Activated naive CD8-positive, alpha-beta T cell treated with anti-CD3 and anti-CD28 coated beads for 36 hours (primary cell): ENCODE measurements at regions not wholly inside any gene's neighbourhood (a gene's known extent, or its start where the extent isn't known, plus 50 kb on each side); places are given as distances from the start of the nearest gene placed in this dataset.
A peak's percentile ranks its signal among the peaks of the same experiment; 100 is the strongest.

Experiments
- DNase-seq: peaks from one replicate; pipeline ENCODE4 v3.0.0; 2021
- H3K27ac Mint-ChIP-seq: one replicate; pipeline ENCODE4 v1.8.0; 2022; ENCODE audit warnings: mild to moderate bottlenecking, moderate library complexity, mixed read lengths
- H3K27me3 Mint-ChIP-seq: one replicate; pipeline ENCODE4 v1.8.0; 2022; ENCODE audit warnings: mild to moderate bottlenecking, mixed read lengths
- H3K36me3 Mint-ChIP-seq: one replicate; pipeline ENCODE4 v1.8.0; 2021; ENCODE audit warnings: mild to moderate bottlenecking, mixed read lengths
- H3K4me1 Mint-ChIP-seq: one replicate; pipeline ENCODE4 v1.8.0; 2021; ENCODE audit warnings: mixed read lengths
- H3K4me3 Mint-ChIP-seq: one replicate; pipeline ENCODE4 v1.8.0; 2022; ENCODE audit warnings: mild to moderate bottlenecking, moderate library complexity, mixed read lengths
- H3K9me3 Mint-ChIP-seq: one replicate; pipeline ENCODE4 v1.8.0; 2022; ENCODE audit warnings: mixed read lengths

GRCh38 chr4:37771771-37772170 lies 54.7 kb upstream of the PGM2 start:
- Mint-ChIP-seq H3K27ac (no peak overlapping the region), H3K9me3 (no peaks in the 10 kb centered on the region), H3K36me3 (no peaks in the 10 kb centered on the region), H3K27me3 (no peaks in the 10 kb centered on the region), H3K4me1 (peaks cover 8% of the 10 kb centered on the region), H3K4me3 (no peak overlapping the region)
- DNase-seq, result no peak

GRCh38 chr4:37770016-37770415 lies 56.5 kb upstream of the PGM2 start:
- Mint-ChIP-seq H3K36me3 (no peaks in the 10 kb centered on the region), H3K27me3 (no peaks in the 10 kb centered on the region), H3K27ac (no peak overlapping the region), H3K4me3 (no peak overlapping the region), H3K9me3 (no peaks in the 10 kb centered on the region), H3K4me1 (peaks cover 18% of the 10 kb centered on the region)
- no peak for DNase-seq

GRCh38 chr4:37769391-37769989 lies 57.0 kb upstream of the PGM2 start:
- no peak overlapping the region for H3K27ac Mint-ChIP-seq
- no peaks in the 10 kb centered on the region for H3K9me3 Mint-ChIP-seq
- no peaks in the 10 kb centered on the region for H3K27me3 Mint-ChIP-seq
- H3K36me3 Mint-ChIP-seq, result no peaks in the 10 kb centered on the region
- peaks cover 18% of the 10 kb centered on the region for H3K4me1 Mint-ChIP-seq
- H3K4me3 Mint-ChIP-seq, result no peak overlapping the region
- DNase-seq, result no peak

GRCh38 chr4:37767546-37767945 lies 58.9 kb upstream of the PGM2 start:
- Mint-ChIP-seq H3K4me1 (peaks cover 22% of the 10 kb centered on the region), H3K27ac (no peak overlapping the region), H3K9me3 (no peaks in the 10 kb centered on the region), H3K27me3 (no peaks in the 10 kb centered on the region), H3K36me3 (no peaks in the 10 kb centered on the region), H3K4me3 (no peak overlapping the region)
- DNase-seq, result no peak

GRCh38 chr4:37767019-37767418 lies 59.5 kb upstream of the PGM2 start:
- no peak overlapping the region for H3K27ac Mint-ChIP-seq
- no peak for DNase-seq
- no peaks in the 10 kb centered on the region for H3K36me3 Mint-ChIP-seq
- H3K4me3 Mint-ChIP-seq, result no peak overlapping the region
- no peaks in the 10 kb centered on the region for H3K9me3 Mint-ChIP-seq
- peaks cover 26% of the 10 kb centered on the region for H3K4me1 Mint-ChIP-seq
- H3K27me3 Mint-ChIP-seq, result no peaks in the 10 kb centered on the region

- Mint-ChIP-seq H3K27ac (peak overlapping the region; percentile 39), H3K27me3 (no peaks in the 10 kb centered on the region), H3K4me1 (peaks cover 26% of the 10 kb centered on the region), H3K9me3 (no peaks in the 10 kb centered on the region), H3K4me3 (no peak overlapping the region), H3K36me3 (no peaks in the 10 kb centered on the region)
- no peak for DNase-seq
Measured at GRCh38 chr4:37765741-37766140, 60.7 kb upstream of the PGM2 start.

GRCh38 chr4:37763831-37764230 lies 62.7 kb upstream of the PGM2 start:
- H3K36me3 Mint-ChIP-seq, result no peaks in the 10 kb centered on the region
- H3K4me1 Mint-ChIP-seq, result peaks cover 26% of the 10 kb centered on the region
- H3K27ac Mint-ChIP-seq, result no peak overlapping the region
- no peaks in the 10 kb centered on the region for H3K27me3 Mint-ChIP-seq
- no peaks in the 10 kb centered on the region for H3K9me3 Mint-ChIP-seq
- no peak overlapping the region for H3K4me3 Mint-ChIP-seq
- DNase-seq, result no peak

GRCh38 chr4:37762991-37763368 lies 63.5 kb upstream of the PGM2 start:
- Mint-ChIP-seq H3K27me3 (no peaks in the 10 kb centered on the region), H3K36me3 (no peaks in the 10 kb centered on the region), H3K27ac (no peak overlapping the region), H3K4me1 (peaks cover 34% of the 10 kb centered on the region), H3K9me3 (no peaks in the 10 kb centered on the region), H3K4me3 (no peak overlapping the region)
- no peak for DNase-seq

- H3K36me3 Mint-ChIP-seq, result no peaks in the 10 kb centered on the region
- no peaks in the 10 kb centered on the region for H3K27me3 Mint-ChIP-seq
- peaks cover 37% of the 10 kb centered on the region for H3K4me1 Mint-ChIP-seq
- DNase-seq, result no peak
- H3K27ac Mint-ChIP-seq, result no peak overlapping the region
- H3K4me3 Mint-ChIP-seq, result no peak overlapping the region
- H3K9me3 Mint-ChIP-seq, result no peaks in the 10 kb centered on the region
Measured at GRCh38 chr4:37762294-37762990, 64.0 kb upstream of the PGM2 start.

- no peak overlapping the region for H3K27ac Mint-ChIP-seq
- no peak for DNase-seq
- H3K36me3 Mint-ChIP-seq, result no peaks in the 10 kb centered on the region
- no peak overlapping the region for H3K4me3 Mint-ChIP-seq
- H3K9me3 Mint-ChIP-seq, result no peaks in the 10 kb centered on the region
- peaks cover 28% of the 10 kb centered on the region for H3K4me1 Mint-ChIP-seq
- H3K27me3 Mint-ChIP-seq, result no peaks in the 10 kb centered on the region
Measured at GRCh38 chr4:37760840-37761239, 65.6 kb upstream of the PGM2 start.

- Mint-ChIP-seq H3K27me3 (no peaks in the 10 kb centered on the region), H3K4me3 (no peak overlapping the region), H3K9me3 (no peaks in the 10 kb centered on the region), H3K36me3 (no peaks in the 10 kb centered on the region), H3K4me1 (peaks cover 23% of the 10 kb centered on the region), H3K27ac (no peak overlapping the region)
- DNase-seq, result no peak
Measured at GRCh38 chr4:37759833-37760232, 66.7 kb upstream of the PGM2 start.

GRCh38 chr4:37758226-37758625 lies 68.3 kb upstream of the PGM2 start:
- Mint-ChIP-seq H3K4me1 (peaks cover 32% of the 10 kb centered on the region), H3K9me3 (no peaks in the 10 kb centered on the region), H3K27ac (no peak overlapping the region), H3K27me3 (no peaks in the 10 kb centered on the region), H3K36me3 (no peaks in the 10 kb centered on the region), H3K4me3 (no peak overlapping the region)
- DNase-seq, result no peak

GRCh38 chr4:37757761-37758160 lies 68.7 kb upstream of the PGM2 start:
- Mint-ChIP-seq H3K4me1 (peaks cover 31% of the 10 kb centered on the region), H3K27me3 (no peaks in the 10 kb centered on the region), H3K9me3 (no peaks in the 10 kb centered on the region), H3K36me3 (no peaks in the 10 kb centered on the region), H3K27ac (no peak overlapping the region), H3K4me3 (no peak overlapping the region)
- no peak for DNase-seq

GRCh38 chr4:37757121-37757520 lies 69.4 kb upstream of the PGM2 start:
- H3K9me3 Mint-ChIP-seq, result no peaks in the 10 kb centered on the region
- no peak overlapping the region for H3K4me3 Mint-ChIP-seq
- H3K27me3 Mint-ChIP-seq, result no peaks in the 10 kb centered on the region
- no peak overlapping the region for H3K27ac Mint-ChIP-seq
- no peaks in the 10 kb centered on the region for H3K36me3 Mint-ChIP-seq
- DNase-seq, result no peak
- peaks cover 26% of the 10 kb centered on the region for H3K4me1 Mint-ChIP-seq

GRCh38 chr4:37754410-37755185 lies 68.4 kb upstream of the RELL1 start:
- H3K27ac Mint-ChIP-seq, result no peak overlapping the region
- H3K4me3 Mint-ChIP-seq, result peak overlapping the region; percentile 38
- no peak for DNase-seq
- H3K4me1 Mint-ChIP-seq, result peaks cover 26% of the 10 kb centered on the region
- H3K9me3 Mint-ChIP-seq, result no peaks in the 10 kb centered on the region
- H3K36me3 Mint-ChIP-seq, result no peaks in the 10 kb centered on the region
- H3K27me3 Mint-ChIP-seq, result no peaks in the 10 kb centered on the region
